BLaER1 (cell line): ENCODE measurements at regions not wholly inside any gene's neighbourhood (a gene's known extent, or its start where the extent isn't known, plus 50 kb on each side); places are given as distances from the start of the nearest gene placed in this dataset.

Experiments
- H3K27ac ChIP-seq: shearing (Covaris generic); formaldehyde crosslinking; 2 replicates; pipeline ENCODE4 v1.8.1; 2022
- H3K27me3 ChIP-seq: shearing (Covaris generic); formaldehyde crosslinking; 2 replicates; pipeline ENCODE4 v1.8.1; 2022
- H3K36me3 ChIP-seq: shearing (Covaris generic); formaldehyde crosslinking; 2 replicates; pipeline ENCODE4 v1.8.1; 2022
- H3K4me1 ChIP-seq: shearing (Covaris generic); formaldehyde crosslinking; 2 replicates; pipeline ENCODE4 v1.8.1; 2022
- H3K4me2 ChIP-seq: shearing (Covaris generic); formaldehyde crosslinking; 2 replicates; pipeline ENCODE4 v1.8.1; 2022
- H3K4me3 ChIP-seq: shearing (Covaris generic); formaldehyde crosslinking; 2 replicates; pipeline ENCODE4 v1.8.1; 2022
- H3K9ac ChIP-seq: shearing (Covaris generic); formaldehyde crosslinking; 2 replicates; pipeline ENCODE4 v1.8.1; 2022
- H3K9me3 ChIP-seq: shearing (Covaris generic); formaldehyde crosslinking; 2 replicates; pipeline ENCODE4 v1.8.1; 2022
- H4K20me1 ChIP-seq: shearing (Covaris generic); formaldehyde crosslinking; 2 replicates; pipeline ENCODE4 v1.8.1; 2022
- Cebpa-rat ChIP-seq: shearing (Covaris generic); IDR thresholded peaks from 2 replicates; pipeline ENCODE4 v1.8.1; 2022

- Histone ChIP-seq H3K4me3 (no peak overlapping the region), H3K27me3 (no peaks in the 10 kb centered on the region), H4K20me1 (no peaks in the 10 kb centered on the region), H3K9ac (no peak overlapping the region), H3K27ac (no peak overlapping the region), H3K4me2 (no peak overlapping the region), H3K36me3 (no peaks in the 10 kb centered on the region), H3K9me3 (no peaks in the 10 kb centered on the region), H3K4me1 (no peaks in the 10 kb centered on the region)
- no peak for TF ChIP-seq Cebpa-rat
These were observed 122.2 kb upstream of the EFNA5 start for GRCh38 chr5:107792940-107793339.

GRCh38 chr5:107790671-107791070 is 119.9 kb upstream of the EFNA5 start:
- no peak for TF ChIP-seq Cebpa-rat
- Histone ChIP-seq H3K4me1 (no peaks in the 10 kb centered on the region), H4K20me1 (no peaks in the 10 kb centered on the region), H3K27ac (no peak overlapping the region), H3K4me3 (no peak overlapping the region), H3K36me3 (no peaks in the 10 kb centered on the region), H3K9me3 (no peaks in the 10 kb centered on the region), H3K4me2 (no peak overlapping the region), H3K27me3 (no peaks in the 10 kb centered on the region), H3K9ac (no peak overlapping the region)

GRCh38 chr5:107786424-107786823 is 115.7 kb upstream of the EFNA5 start:
- Histone ChIP-seq H3K27me3 (no peaks in the 10 kb centered on the region), H3K4me1 (no peaks in the 10 kb centered on the region), H3K36me3 (no peaks in the 10 kb centered on the region), H3K27ac (no peak overlapping the region), H4K20me1 (no peaks in the 10 kb centered on the region), H3K9me3 (no peaks in the 10 kb centered on the region), H3K4me2 (no peak overlapping the region), H3K4me3 (no peak overlapping the region), H3K9ac (no peak overlapping the region)
- TF ChIP-seq Cebpa-rat = no peak

GRCh38 chr5:107783551-107783950 is 112.8 kb upstream of the EFNA5 start:
- no peaks in the 10 kb centered on the region for H3K36me3 ChIP-seq
- no peak overlapping the region for H3K9ac ChIP-seq
- H3K9me3 ChIP-seq = no peaks in the 10 kb centered on the region
- H3K27me3 ChIP-seq = no peaks in the 10 kb centered on the region
- no peak for TF ChIP-seq Cebpa-rat
- no peaks in the 10 kb centered on the region for H4K20me1 ChIP-seq
- H3K4me3 ChIP-seq = no peak overlapping the region
- H3K27ac ChIP-seq = no peak overlapping the region
- H3K4me2 ChIP-seq = no peak overlapping the region
- H3K4me1 ChIP-seq = no peaks in the 10 kb centered on the region

GRCh38 chr5:107782561-107783169 is 111.9 kb upstream of the EFNA5 start:
- no peaks in the 10 kb centered on the region for H3K4me1 ChIP-seq
- H3K4me2 ChIP-seq = no peak overlapping the region
- no peaks in the 10 kb centered on the region for H4K20me1 ChIP-seq
- H3K9me3 ChIP-seq = no peaks in the 10 kb centered on the region
- no peak for TF ChIP-seq Cebpa-rat
- no peak overlapping the region for H3K9ac ChIP-seq
- H3K4me3 ChIP-seq = no peak overlapping the region
- H3K36me3 ChIP-seq = no peaks in the 10 kb centered on the region
- H3K27me3 ChIP-seq = no peaks in the 10 kb centered on the region
- no peak overlapping the region for H3K27ac ChIP-seq

- H3K27me3 ChIP-seq = no peaks in the 10 kb centered on the region
- no peaks in the 10 kb centered on the region for H3K36me3 ChIP-seq
- 0 out of 2 replicates have a peak, but pooled peaks cover 7% of the 10 kb centered on the region for H3K4me1 ChIP-seq
- H3K9ac ChIP-seq = no peak overlapping the region
- H3K4me3 ChIP-seq = no peak overlapping the region
- H3K9me3 ChIP-seq = no peaks in the 10 kb centered on the region
- no peaks in the 10 kb centered on the region for H4K20me1 ChIP-seq
- no peak overlapping the region for H3K4me2 ChIP-seq
- TF ChIP-seq Cebpa-rat = no peak
- no peak overlapping the region for H3K27ac ChIP-seq
These were observed 110.7 kb upstream of the EFNA5 start for GRCh38 chr5:107781451-107781850.

GRCh38 chr5:107779437-107779836 is 108.7 kb upstream of the EFNA5 start:
- no peaks in the 10 kb centered on the region for H3K36me3 ChIP-seq
- H3K27ac ChIP-seq = no peak overlapping the region
- H3K4me1 ChIP-seq = 0 out of 2 replicates have a peak, but pooled peaks cover 7% of the 10 kb centered on the region
- no peak overlapping the region for H3K9ac ChIP-seq
- no peak for TF ChIP-seq Cebpa-rat
- H3K4me3 ChIP-seq = no peak overlapping the region
- no peaks in the 10 kb centered on the region for H4K20me1 ChIP-seq
- no peaks in the 10 kb centered on the region for H3K9me3 ChIP-seq
- no peak overlapping the region for H3K4me2 ChIP-seq
- no peaks in the 10 kb centered on the region for H3K27me3 ChIP-seq

- 0 out of 2 replicates have a peak, but pooled peaks cover 7% of the 10 kb centered on the region for H3K4me1 ChIP-seq
- H3K9ac ChIP-seq = no peak overlapping the region
- no peaks in the 10 kb centered on the region for H3K36me3 ChIP-seq
- H3K4me3 ChIP-seq = no peak overlapping the region
- H3K27ac ChIP-seq = no peak overlapping the region
- TF ChIP-seq Cebpa-rat = no peak
- no peaks in the 10 kb centered on the region for H4K20me1 ChIP-seq
- no peaks in the 10 kb centered on the region for H3K27me3 ChIP-seq
- H3K9me3 ChIP-seq = no peaks in the 10 kb centered on the region
- no peak overlapping the region for H3K4me2 ChIP-seq
These were observed 107.9 kb upstream of the EFNA5 start for GRCh38 chr5:107778647-107779046.

- Histone ChIP-seq H3K9ac (no peak overlapping the region), H3K36me3 (no peaks in the 10 kb centered on the region), H4K20me1 (no peaks in the 10 kb centered on the region), H3K4me2 (no peak overlapping the region), H3K27me3 (no peaks in the 10 kb centered on the region), H3K9me3 (no peaks in the 10 kb centered on the region), H3K4me1 (0 out of 2 replicates have a peak, but pooled peaks cover 7% of the 10 kb centered on the region), H3K27ac (no peak overlapping the region), H3K4me3 (no peak overlapping the region)
- no peak for TF ChIP-seq Cebpa-rat
These were observed 106.4 kb upstream of the EFNA5 start for GRCh38 chr5:107776922-107777740.

GRCh38 chr5:107776506-107776905 is 105.8 kb upstream of the EFNA5 start:
- no peak overlapping the region for H3K4me2 ChIP-seq
- no peaks in the 10 kb centered on the region for H4K20me1 ChIP-seq
- TF ChIP-seq Cebpa-rat = no peak
- no peak overlapping the region for H3K27ac ChIP-seq
- H3K9ac ChIP-seq = no peak overlapping the region
- no peak overlapping the region for H3K4me3 ChIP-seq
- no peaks in the 10 kb centered on the region for H3K36me3 ChIP-seq
- H3K4me1 ChIP-seq = 0 out of 2 replicates have a peak, but pooled peaks cover 7% of the 10 kb centered on the region
- no peaks in the 10 kb centered on the region for H3K27me3 ChIP-seq
- H3K9me3 ChIP-seq = no peaks in the 10 kb centered on the region
